Suprapubic skin (tissue), 4 donors: ENCODE measurements at regions not wholly inside any gene's neighbourhood (a gene's known extent, or its start where the extent isn't known, plus 50 kb on each side); places are given as distances from the start of the nearest gene placed in this dataset.
"Not testable (repeated sequence)": the region's sequence is repeated elsewhere in the genome, so short reads cannot be mapped to it uniquely, and the experiment has no call there.

Source experiments
- DNase-seq, 2 donors: peaks; one replicate each; pipeline ENCODE4 v3.0.0-alpha.2; 2019; ENCODE audit warnings: low spot score in 2 of 2
- H3K27ac ChIP-seq: fragments of 200-600 bp; sonication (generic); one replicate; pipeline ENCODE4 v1.5.1; 2019
- H3K27me3 ChIP-seq: fragments of 200-600 bp; sonication (generic); one replicate; pipeline ENCODE4 v1.5.1; 2019
- H3K36me3 ChIP-seq: fragments of 200-600 bp; sonication (generic); one replicate; pipeline ENCODE4 v1.5.1; 2019
- H3K4me1 ChIP-seq: fragments of 200-600 bp; sonication (generic); one replicate; pipeline ENCODE4 v1.5.1; 2019
- H3K4me3 ChIP-seq: fragments of 200-600 bp; sonication (generic); one replicate; pipeline ENCODE4 v1.5.1; 2019; ENCODE audit warnings: mild to moderate bottlenecking
- H3K9me3 ChIP-seq: fragments of 200-600 bp; sonication (generic); one replicate; pipeline ENCODE4 v1.5.1; 2019
- EP300 ChIP-seq: sonication (generic); formaldehyde crosslinking; IDR thresholded peaks from one replicate; pipeline ENCODE4 v1.6.1; 2017; ENCODE audit warnings: antibody characterized with exemption
- POLR2A ChIP-seq, 2 donors: fragments of 450-650 bp; IDR thresholded peaks; one replicate each; pipeline ENCODE4 v1.6.1; 2017; ENCODE audit warnings: antibody characterized with exemption in 2 of 2, mild to moderate bottlenecking in 2 of 2, moderate library complexity in 2 of 2
- POLR2AphosphoS5 ChIP-seq, 3 donors: sonication (generic); formaldehyde crosslinking; IDR thresholded peaks; one replicate each; pipeline ENCODE4 v1.6.1; 2017; ENCODE audit warnings: antibody characterized with exemption in 3 of 3
- WGBS: methylation state at CpG from one replicate; pipeline ENCODE4 v1.1.5; 2018; 5-methylcytosine and 5-hydroxymethylcytosine counted together
- TF ChIP-seq, protein P1 (sequence below), 2 donors: fragments of 200-600 bp in 1 of 2; fragments of 450-650 bp in 1 of 2; sonication (generic) in 1 of 2; IDR thresholded peaks; one replicate each; pipeline ENCODE4 v1.5.1; 2016 to 2019; ENCODE audit warnings: antibody characterized with exemption in 2 of 2, mild to moderate bottlenecking in 1 of 2, moderate library complexity in 1 of 2

DNA sequence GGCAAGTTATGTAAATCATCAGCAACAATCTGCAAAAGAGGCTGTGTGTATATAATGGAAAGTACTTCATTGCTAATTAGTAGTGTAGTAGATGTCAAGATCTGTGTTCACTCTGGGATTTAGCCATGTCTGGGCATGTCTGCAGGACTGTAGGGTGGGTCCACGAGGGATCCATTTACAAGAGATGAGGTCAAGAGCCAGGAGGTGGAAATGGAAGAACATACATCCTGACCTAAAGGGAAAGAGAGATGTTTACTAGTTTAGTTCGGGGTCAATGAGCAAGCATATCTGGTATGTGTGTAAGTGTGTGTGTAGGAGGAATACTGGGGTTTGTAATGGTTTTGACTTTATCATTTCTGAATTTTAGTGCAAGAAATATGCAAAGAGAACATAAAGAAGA, 171.5 kb upstream of the NANOGP8 start:
- WGBS = 52% methylated on average over 2 of the region's 2 CpGs
- H3K9me3 ChIP-seq = no peaks in the 10 kb centered on the region
- H3K36me3 ChIP-seq = no peaks in the 10 kb centered on the region
- no peak overlapping the region for H3K4me3 ChIP-seq
- H3K4me1 ChIP-seq = no peaks in the 10 kb centered on the region
- no peak overlapping the region for H3K27ac ChIP-seq
- DNase-seq = no peak
- no peaks in the 10 kb centered on the region for H3K27me3 ChIP-seq
- TF ChIP-seq EP300 (no peak), POLR2A (IDR thresholded peaks at IDR 0.05) (no peak), POLR2AphosphoS5 (IDR thresholded peaks at IDR 0.05) (no peak)
- TF ChIP-seq, protein P1, sequence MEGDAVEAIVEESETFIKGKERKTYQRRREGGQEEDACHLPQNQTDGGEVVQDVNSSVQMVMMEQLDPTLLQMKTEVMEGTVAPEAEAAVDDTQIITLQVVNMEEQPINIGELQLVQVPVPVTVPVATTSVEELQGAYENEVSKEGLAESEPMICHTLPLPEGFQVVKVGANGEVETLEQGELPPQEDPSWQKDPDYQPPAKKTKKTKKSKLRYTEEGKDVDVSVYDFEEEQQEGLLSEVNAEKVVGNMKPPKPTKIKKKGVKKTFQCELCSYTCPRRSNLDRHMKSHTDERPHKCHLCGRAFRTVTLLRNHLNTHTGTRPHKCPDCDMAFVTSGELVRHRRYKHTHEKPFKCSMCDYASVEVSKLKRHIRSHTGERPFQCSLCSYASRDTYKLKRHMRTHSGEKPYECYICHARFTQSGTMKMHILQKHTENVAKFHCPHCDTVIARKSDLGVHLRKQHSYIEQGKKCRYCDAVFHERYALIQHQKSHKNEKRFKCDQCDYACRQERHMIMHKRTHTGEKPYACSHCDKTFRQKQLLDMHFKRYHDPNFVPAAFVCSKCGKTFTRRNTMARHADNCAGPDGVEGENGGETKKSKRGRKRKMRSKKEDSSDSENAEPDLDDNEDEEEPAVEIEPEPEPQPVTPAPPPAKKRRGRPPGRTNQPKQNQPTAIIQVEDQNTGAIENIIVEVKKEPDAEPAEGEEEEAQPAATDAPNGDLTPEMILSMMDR (IDR thresholded peaks at IDR 0.05) = no peak

DNA sequence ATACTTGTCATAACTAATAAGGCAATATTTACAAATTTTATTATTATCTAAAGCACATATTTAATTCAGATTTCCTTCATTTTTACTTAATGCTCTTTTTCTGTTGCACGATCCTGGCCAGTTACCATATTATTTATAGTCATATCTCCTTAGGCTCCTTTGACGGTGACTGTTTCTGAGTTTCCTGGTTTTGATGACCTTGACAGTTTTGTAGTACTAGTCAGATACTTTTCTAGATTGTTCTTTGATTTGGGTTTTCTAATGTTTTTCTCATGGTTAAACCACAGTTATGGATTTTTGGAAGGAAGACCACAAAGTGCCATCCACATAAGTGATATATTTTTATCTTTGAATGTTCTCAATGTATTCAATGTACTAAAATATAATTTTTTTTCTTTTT, 171.0 kb upstream of the NANOGP8 start:
- Histone ChIP-seq H3K4me3 (no peak overlapping the region), H3K4me1 (no peaks in the 10 kb centered on the region), H3K9me3 (no peaks in the 10 kb centered on the region), H3K27me3 (no peaks in the 10 kb centered on the region), H3K27ac (no peak overlapping the region), H3K36me3 (no peaks in the 10 kb centered on the region)
- no peak for DNase-seq
- TF ChIP-seq, protein P1 (IDR thresholded peaks at IDR 0.05) = no peak
- TF ChIP-seq POLR2A (IDR thresholded peaks at IDR 0.05) = no peak
- TF ChIP-seq POLR2AphosphoS5 (IDR thresholded peaks at IDR 0.05) = no peak
- no peak for TF ChIP-seq EP300
- 67% methylated on average over 2 of the region's 2 CpGs for WGBS

DNA sequence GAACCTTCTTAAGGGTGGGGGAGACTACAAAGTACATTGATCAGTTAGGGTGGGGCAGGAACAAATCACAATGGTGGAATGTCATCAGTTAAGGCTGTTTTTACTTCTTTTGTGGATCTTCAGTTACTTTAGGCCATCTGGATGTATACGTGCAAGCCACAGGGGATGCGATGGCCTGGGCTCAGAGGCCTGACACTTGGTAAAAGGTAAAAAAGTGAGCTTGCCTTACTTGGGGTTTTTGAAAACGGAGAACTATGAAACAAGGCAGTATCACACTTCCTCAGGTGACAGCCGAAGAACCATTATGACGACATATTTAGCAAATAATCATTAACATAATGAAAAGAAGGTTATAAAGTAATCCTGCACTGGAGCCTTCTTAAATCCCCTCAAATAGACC, 169.8 kb upstream of the NANOGP8 start:
- H3K9me3 ChIP-seq, H3K27me3 ChIP-seq, DNase-seq, H3K4me1 ChIP-seq, H3K27ac ChIP-seq, H3K4me3 ChIP-seq, H3K36me3 ChIP-seq: not testable (repeated sequence)
- 94% methylated on average over 5 of the region's 5 CpGs for WGBS

DNA sequence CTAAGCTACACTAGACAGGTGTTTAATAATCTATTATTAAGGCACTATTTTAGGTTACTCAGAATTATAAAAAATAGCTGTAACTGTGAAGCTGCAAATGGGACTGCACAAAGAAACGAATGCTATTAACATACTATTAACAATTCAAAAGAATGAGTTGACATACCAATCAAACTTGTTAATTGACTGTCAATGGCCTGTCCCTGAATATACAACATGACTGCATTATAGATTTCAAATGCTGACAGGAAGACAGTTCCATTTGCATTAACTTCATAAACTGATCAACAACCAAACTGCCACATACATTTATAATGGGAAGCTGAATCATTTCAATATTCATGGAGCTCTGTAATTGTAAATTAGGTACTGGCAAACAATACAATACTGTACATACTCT, 169.0 kb upstream of the NANOGP8 start:
- Histone ChIP-seq H3K36me3 (no peaks in the 10 kb centered on the region), H3K4me1 (no peaks in the 10 kb centered on the region), H3K9me3 (no peaks in the 10 kb centered on the region), H3K27me3 (no peaks in the 10 kb centered on the region), H3K4me3 (no peak overlapping the region), H3K27ac (no peak overlapping the region)
- 76% methylated on average over 1 of the region's 1 CpG for WGBS
- DNase-seq = no peak
- TF ChIP-seq EP300 = no peak
- TF ChIP-seq, protein P1 (IDR thresholded peaks at IDR 0.05) = no peak
- no peak for TF ChIP-seq POLR2A (IDR thresholded peaks at IDR 0.05)

DNA sequence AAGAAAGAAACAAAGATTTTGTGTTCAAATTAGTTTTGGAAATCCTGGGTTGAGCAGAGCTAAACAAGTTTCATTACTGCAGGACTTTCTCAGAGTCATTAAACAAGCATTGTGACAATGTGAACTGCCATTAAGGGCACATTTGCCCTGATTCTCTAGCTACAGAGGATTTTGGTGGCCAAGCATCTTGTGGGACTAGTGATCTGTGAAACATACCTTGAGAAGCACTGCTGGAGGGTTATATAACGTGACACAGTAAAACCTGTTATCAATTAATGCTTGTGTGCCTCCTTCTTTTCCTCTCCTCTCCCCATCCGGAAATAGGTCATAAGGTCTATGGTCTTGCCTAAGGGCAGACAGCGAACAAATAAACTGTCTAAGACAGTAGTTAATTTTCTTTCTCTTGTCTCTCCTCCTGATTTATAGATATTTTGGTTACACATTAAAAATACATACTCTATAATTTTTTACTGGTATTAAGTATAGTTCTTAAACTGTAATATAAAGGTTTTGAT, 167.3 kb upstream of the NANOGP8 start:
- TF ChIP-seq POLR2AphosphoS5 (IDR thresholded peaks at IDR 0.05) (no peak), EP300 (no peak), POLR2A (IDR thresholded peaks at IDR 0.05) (no peak)
- TF ChIP-seq, protein P1 (IDR thresholded peaks at IDR 0.05) = no peak
- H3K27ac ChIP-seq = no peak overlapping the region
- H3K9me3 ChIP-seq = no peaks in the 10 kb centered on the region
- no peaks in the 10 kb centered on the region for H3K4me1 ChIP-seq
- no peak overlapping the region for H3K4me3 ChIP-seq
- WGBS = 70% methylated on average over 3 of the region's 3 CpGs
- H3K36me3 ChIP-seq = no peaks in the 10 kb centered on the region
- H3K27me3 ChIP-seq = no peaks in the 10 kb centered on the region
- DNase-seq = no peak

DNA sequence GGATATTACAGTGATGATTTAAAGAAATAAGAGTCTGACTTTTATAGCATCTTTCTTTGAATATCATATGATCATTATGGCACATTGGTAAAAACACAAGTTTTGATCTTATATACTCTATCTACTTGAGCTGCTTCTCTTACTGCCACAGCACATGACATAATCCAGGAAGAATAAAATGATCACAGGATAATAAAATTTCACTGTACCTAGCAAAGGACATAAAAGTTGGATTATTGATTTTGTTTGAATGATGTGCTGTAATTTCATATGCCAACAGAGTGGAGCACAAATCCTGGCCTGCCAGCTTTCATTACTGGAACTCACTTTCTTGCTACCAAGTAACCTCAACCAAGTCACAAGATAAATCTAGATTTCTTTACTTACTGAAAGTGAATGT, 162.1 kb upstream of the NANOGP8 start:
- DNase-seq = no peak
- no peak overlapping the region for H3K4me3 ChIP-seq
- H3K9me3 ChIP-seq = no peaks in the 10 kb centered on the region
- no peaks in the 10 kb centered on the region for H3K36me3 ChIP-seq
- H3K4me1 ChIP-seq = no peaks in the 10 kb centered on the region
- H3K27me3 ChIP-seq = no peaks in the 10 kb centered on the region
- TF ChIP-seq POLR2A (IDR thresholded peaks at IDR 0.05) (no peak), EP300 (no peak), POLR2AphosphoS5 (IDR thresholded peaks at IDR 0.05) (no peak)
- TF ChIP-seq, protein P1 (IDR thresholded peaks at IDR 0.05) = no peak
- no peak overlapping the region for H3K27ac ChIP-seq
